ENCODE measurements at regions not wholly inside any gene's neighbourhood (a gene's known extent, or its start where the extent isn't known, plus 50 kb on each side); places are given as distances from the start of the nearest gene placed in this dataset.

GRCh38 chr16:27725236-27726000 lies 175.5 kb downstream of the KATNIP start:
- peaks cover 28% of the 10 kb centered on the region for H3K4me1 ChIP-seq (ENCODE audit: insufficient read depth, low read length)
- no peaks in the 10 kb centered on the region for H3K9me3 ChIP-seq (ENCODE audit: low read length)
- intact Hi-C loops (cut with micrococcal nuclease; ENCODE audit: unreplicated experiment) = no loop called here
- FAIRE-seq (no peak), DNase-seq (ENCODE audit: low spot score) (no peak), ATAC-seq (no peak)
- no peaks in the 10 kb centered on the region for H4K20me1 ChIP-seq (ENCODE audit: insufficient read depth, low read length)
- peaks cover 0 to 4% of the 10 kb centered on the region in 2 experiments; a peak in 2 of 5 replicates for H3K36me3 ChIP-seq (replicated peaks in 1 of 2; ENCODE audit: control insufficient read depth in 1 of 2, insufficient read depth in 2 of 2, low read length in 2 of 2)
- H3K9ac ChIP-seq (ENCODE audit: insufficient read depth, low read depth, low read length) = no peak overlapping the region
- BruUV-seq (replicated peaks) = no TSS peak
- H2AFZ ChIP-seq (ENCODE audit: low read length) = no peak overlapping the region
- H3K79me2 ChIP-seq (ENCODE audit: insufficient read depth, low read length) = no peaks in the 10 kb centered on the region
- H3K4me3 ChIP-seq (replicated peaks in 1 of 3; ENCODE audit: insufficient read depth in 1 of 3, low read depth in 2 of 3, low read length in 3 of 3) = no peak overlapping the region
- in situ Hi-C loops (cut with HindIII; ENCODE audit: extremely low pct_ligation_motif_present, low pct_unique_long_range_greater_than_20kb) = no loop called here
- 91% methylated on average over 15 of the region's 15 CpGs for WGBS (ENCODE audit: low lambda C conversion rate)
- H3K27ac ChIP-seq (ENCODE audit: extremely low read length, insufficient read depth, low read length) = no peak overlapping the region
- H3K27me3 ChIP-seq (ENCODE audit: control insufficient read depth in 1 of 2, insufficient read depth in 2 of 2, low read length in 2 of 2) = no peaks in the 10 kb centered on the region
- no peak overlapping the region for H3K4me2 ChIP-seq (ENCODE audit: low read depth, low read length)
- ChIA-PET CTCF (ENCODE audit: low intra/inter-chr PET ratio, low total read pairs) (no interaction called here), POLR2A (no interaction called here)
- no peak for TF ChIP-seq DMAP1 (CRISPR knock-in tag; IDR thresholded peaks at IDR 0.05)
- TF ChIP-seq ZBTB39 (CRISPR knock-in tag; IDR thresholded peaks at IDR 0.05) = no peak
- no peak for TF ChIP-seq ZNF451 (CRISPR knock-in tag; IDR thresholded peaks at IDR 0.05)
- TF ChIP-seq ZNF790 (CRISPR knock-in tag; IDR thresholded peaks at IDR 0.05; ENCODE audit: borderline replicate concordance) = no peak
- TF ChIP-seq ZMYM2 (CRISPR knock-in tag; IDR thresholded peaks at IDR 0.05) = no peak
- no peak for TF ChIP-seq STAT6 (CRISPR knock-in tag; IDR thresholded peaks at IDR 0.05; ENCODE audit: borderline replicate concordance)
- no peak for TF ChIP-seq HMGA1 (CRISPR knock-in tag; conservative IDR thresholded peaks at IDR 0.05)
- no peak for TF ChIP-seq ZNF761 (CRISPR knock-in tag; conservative IDR thresholded peaks at IDR 0.05)
- no peak for TF ChIP-seq ZNF512B (CRISPR knock-in tag; IDR thresholded peaks at IDR 0.05; ENCODE audit: borderline replicate concordance)
- no peak for TF ChIP-seq ZNF317 (CRISPR knock-in tag; IDR thresholded peaks at IDR 0.05)
- no peak for TF ChIP-seq TCF7 (IDR thresholded peaks at IDR 0.05; ENCODE audit: low read depth)
- no peak for TF ChIP-seq ZFP36L1 (CRISPR knock-in tag; IDR thresholded peaks at IDR 0.05)
- no peak for TF ChIP-seq POGK (CRISPR knock-in tag; conservative IDR thresholded peaks at IDR 0.05)
- TF ChIP-seq ZNF205 (CRISPR knock-in tag; IDR thresholded peaks at IDR 0.05) = no peak
- no peak for TF ChIP-seq IRF2 (CRISPR knock-in tag; IDR thresholded peaks at IDR 0.05)

Measured in HepG2 (cell line).